Prostate gland (tissue), 2 donors: ENCODE measurements at regions not wholly inside any gene's neighbourhood (a gene's known extent, or its start where the extent isn't known, plus 50 kb on each side); places are given as distances from the start of the nearest gene placed in this dataset.

Experiments
- POLR2A ChIP-seq: fragments of 450-650 bp; IDR thresholded peaks from one replicate; pipeline ENCODE4 v1.6.1; 2016; ENCODE audit warnings: antibody characterized with exemption, mild to moderate bottlenecking
- POLR2AphosphoS5 ChIP-seq: sonication (generic); formaldehyde crosslinking; IDR thresholded peaks from one replicate; pipeline ENCODE4 v1.6.1; 2017; ENCODE audit warnings: antibody characterized with exemption
- TF ChIP-seq, protein P1 (sequence below), 4 experiments: fragments of 200-600 bp in 2 of 4; fragments of 450-650 bp in 2 of 4; sonication (generic) in 2 of 4; IDR thresholded peaks; 1 replicate in 3 of 4; 2 replicates in 1 of 4; pipeline ENCODE4 v1.5.1; 2016 to 2019; ENCODE audit warnings: antibody characterized with exemption in 4 of 4, mild to moderate bottlenecking in 2 of 4, moderate library complexity in 2 of 4

DNA sequence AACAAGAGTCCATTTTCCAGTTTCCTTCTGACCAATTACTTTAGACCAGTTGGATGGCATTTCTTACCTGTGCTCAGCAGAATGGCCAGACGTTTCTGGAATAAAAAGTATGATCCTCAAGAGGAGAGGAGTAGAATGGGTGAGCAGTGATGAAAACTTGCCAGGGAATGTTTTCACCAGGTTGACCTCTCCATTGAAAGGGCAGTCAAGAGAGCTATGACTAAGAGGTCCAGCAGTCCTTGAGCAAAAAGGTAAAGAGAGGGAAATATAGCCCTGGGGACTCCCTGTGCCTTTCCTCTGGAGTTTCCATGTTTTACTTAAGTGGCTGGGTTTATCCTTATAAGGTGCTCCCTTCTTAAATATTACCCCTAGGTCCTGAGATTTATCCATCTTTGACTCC lies 210.9 kb downstream of the TBX18 start:
- TF ChIP-seq, protein P1, sequence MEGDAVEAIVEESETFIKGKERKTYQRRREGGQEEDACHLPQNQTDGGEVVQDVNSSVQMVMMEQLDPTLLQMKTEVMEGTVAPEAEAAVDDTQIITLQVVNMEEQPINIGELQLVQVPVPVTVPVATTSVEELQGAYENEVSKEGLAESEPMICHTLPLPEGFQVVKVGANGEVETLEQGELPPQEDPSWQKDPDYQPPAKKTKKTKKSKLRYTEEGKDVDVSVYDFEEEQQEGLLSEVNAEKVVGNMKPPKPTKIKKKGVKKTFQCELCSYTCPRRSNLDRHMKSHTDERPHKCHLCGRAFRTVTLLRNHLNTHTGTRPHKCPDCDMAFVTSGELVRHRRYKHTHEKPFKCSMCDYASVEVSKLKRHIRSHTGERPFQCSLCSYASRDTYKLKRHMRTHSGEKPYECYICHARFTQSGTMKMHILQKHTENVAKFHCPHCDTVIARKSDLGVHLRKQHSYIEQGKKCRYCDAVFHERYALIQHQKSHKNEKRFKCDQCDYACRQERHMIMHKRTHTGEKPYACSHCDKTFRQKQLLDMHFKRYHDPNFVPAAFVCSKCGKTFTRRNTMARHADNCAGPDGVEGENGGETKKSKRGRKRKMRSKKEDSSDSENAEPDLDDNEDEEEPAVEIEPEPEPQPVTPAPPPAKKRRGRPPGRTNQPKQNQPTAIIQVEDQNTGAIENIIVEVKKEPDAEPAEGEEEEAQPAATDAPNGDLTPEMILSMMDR (IDR thresholded peaks at IDR 0.05) = no peak
- no peak for TF ChIP-seq POLR2A
- TF ChIP-seq POLR2AphosphoS5 = no peak
